K562 (cell line): ENCODE measurements at regions not wholly inside any gene's neighbourhood (a gene's known extent, or its start where the extent isn't known, plus 50 kb on each side); places are given as distances from the start of the nearest gene placed in this dataset.
A peak's percentile ranks its signal among the peaks of the same experiment; 100 is the strongest.

ENCODE experiments used
- BHLHE40 ChIP-seq: IDR thresholded peaks from 2 replicates; pipeline ENCODE4 v1.6.1; 2011; ENCODE audit warnings: low read length, improper control_type of control experiment
- CBFA2T2 ChIP-seq: fragments of 450-650 bp; conservative IDR thresholded peaks from 2 replicates; pipeline ENCODE4 v1.6.1; 2017; ENCODE audit warnings: mild to moderate bottlenecking
- DPF2 ChIP-seq: fragments of 450-650 bp; IDR thresholded peaks from 2 replicates; pipeline ENCODE4 v1.6.1; 2016
- ELF2 ChIP-seq: fragments of 250-450 bp; sonication (Bioruptor Pico); IDR thresholded peaks from 2 replicates; pipeline ENCODE4 v1.5.0; 2021; ENCODE audit warnings: mild to moderate bottlenecking
- ESRRA ChIP-seq: fragments of 450-650 bp; IDR thresholded peaks from 2 replicates; pipeline ENCODE4 v1.6.1; 2014; ENCODE audit warnings: low read depth, mild to moderate bottlenecking, moderate library complexity, borderline replicate concordance
- EZH2 ChIP-seq: IDR thresholded peaks from 2 replicates; pipeline ENCODE4 v1.6.1; 2012; ENCODE audit warnings: low read depth, mild to moderate bottlenecking, inconsistent platforms, low read length, borderline replicate concordance
- GABPB1 ChIP-seq: sonication (generic); formaldehyde crosslinking; IDR thresholded peaks from 2 replicates; pipeline ENCODE4 v1.8.0; 2022; ENCODE audit warnings: mild to moderate bottlenecking, missing genetic modification reagents
- HOMEZ ChIP-seq: fragments of 250-450 bp; sonication (Bioruptor Pico); IDR thresholded peaks from 2 replicates; pipeline ENCODE4 v1.4.0; 2020; ENCODE audit warnings: mild to moderate bottlenecking, moderate library complexity
- KAT2B ChIP-seq: IDR thresholded peaks from one replicate; pipeline ENCODE4 v1.6.1; 2012; ENCODE audit warnings: low read depth, mild to moderate bottlenecking, control low read depth, inconsistent platforms, low read length, moderate library complexity
- LEF1 ChIP-seq: fragments of 450-650 bp; IDR thresholded peaks from 2 replicates; pipeline ENCODE4 v1.6.1; 2016; ENCODE audit warnings: mild to moderate bottlenecking
- MAFG ChIP-seq: fragments of 450-650 bp; conservative IDR thresholded peaks from 2 replicates; pipeline ENCODE4 v1.6.1; 2016; ENCODE audit warnings: missing genetic modification characterization, missing compliant biosample characterization
- NFE2 ChIP-seq: IDR thresholded peaks from 2 replicates; pipeline ENCODE4 v1.6.1; 2014; ENCODE audit warnings: antibody characterized with exemption, low read depth
- NR1H2 ChIP-seq: sonication (generic); formaldehyde crosslinking; IDR thresholded peaks from 2 replicates; pipeline ENCODE4 v1.4.0; 2020; ENCODE audit warnings: mild to moderate bottlenecking, missing genetic modification reagents
- RBFOX2 ChIP-seq: fragments of 200-400 bp; formaldehyde crosslinking; IDR thresholded peaks from 2 replicates; pipeline ENCODE4 v1.6.1; 2017; ENCODE audit warnings: low read depth, mild to moderate bottlenecking, low read length, moderate library complexity
- SRSF9 ChIP-seq: fragments of 200-400 bp; formaldehyde crosslinking; IDR thresholded peaks from 2 replicates; pipeline ENCODE4 v1.6.1; 2017; ENCODE audit warnings: low read depth, low read length, borderline replicate concordance
- ZC3H4 ChIP-seq: sonication (generic); formaldehyde crosslinking; IDR thresholded peaks from 2 replicates; pipeline ENCODE4 v1.9.0; 2021; ENCODE audit warnings: missing genetic modification reagents, borderline replicate concordance
- ZFP1 ChIP-seq: fragments of 450-650 bp; formaldehyde crosslinking; IDR thresholded peaks from 2 replicates; pipeline ENCODE4 v1.4.0; 2020; ENCODE audit warnings: mild to moderate bottlenecking, mixed read lengths
- ZFPM2 ChIP-seq: fragments of 250-450 bp; sonication (Bioruptor Pico); IDR thresholded peaks from 2 replicates; pipeline ENCODE4 v1.5.1; 2022; ENCODE audit warnings: mild to moderate bottlenecking
- ZNF347 ChIP-seq: fragments of 450-650 bp; formaldehyde crosslinking; IDR thresholded peaks from 2 replicates; pipeline ENCODE4 v1.4.0; 2020; ENCODE audit warnings: low read depth, mild to moderate bottlenecking, moderate library complexity
- ZNF695 ChIP-seq: fragments of 450-650 bp; formaldehyde crosslinking; IDR thresholded peaks from 2 replicates; pipeline ENCODE4 v1.4.0; 2020; ENCODE audit warnings: mild to moderate bottlenecking, moderate library complexity
- TF ChIP-seq, protein P1 (sequence below): sonication (generic); formaldehyde crosslinking; IDR thresholded peaks from 2 replicates; pipeline ENCODE4 v1.8.1; 2023; ENCODE audit warnings: mild to moderate bottlenecking, missing genetic modification reagents
- TF ChIP-seq, protein P2 (sequence below): fragments of 450-650 bp; formaldehyde crosslinking; IDR thresholded peaks from 2 replicates; pipeline ENCODE4 v1.4.0; 2020; ENCODE audit warnings: mild to moderate bottlenecking, moderate library complexity
- TF ChIP-seq, protein P3 (sequence below): IDR thresholded peaks from 2 replicates; pipeline ENCODE4 v1.6.1; 2016; ENCODE audit warnings: missing genetic modification characterization, missing compliant biosample characterization

DNA sequence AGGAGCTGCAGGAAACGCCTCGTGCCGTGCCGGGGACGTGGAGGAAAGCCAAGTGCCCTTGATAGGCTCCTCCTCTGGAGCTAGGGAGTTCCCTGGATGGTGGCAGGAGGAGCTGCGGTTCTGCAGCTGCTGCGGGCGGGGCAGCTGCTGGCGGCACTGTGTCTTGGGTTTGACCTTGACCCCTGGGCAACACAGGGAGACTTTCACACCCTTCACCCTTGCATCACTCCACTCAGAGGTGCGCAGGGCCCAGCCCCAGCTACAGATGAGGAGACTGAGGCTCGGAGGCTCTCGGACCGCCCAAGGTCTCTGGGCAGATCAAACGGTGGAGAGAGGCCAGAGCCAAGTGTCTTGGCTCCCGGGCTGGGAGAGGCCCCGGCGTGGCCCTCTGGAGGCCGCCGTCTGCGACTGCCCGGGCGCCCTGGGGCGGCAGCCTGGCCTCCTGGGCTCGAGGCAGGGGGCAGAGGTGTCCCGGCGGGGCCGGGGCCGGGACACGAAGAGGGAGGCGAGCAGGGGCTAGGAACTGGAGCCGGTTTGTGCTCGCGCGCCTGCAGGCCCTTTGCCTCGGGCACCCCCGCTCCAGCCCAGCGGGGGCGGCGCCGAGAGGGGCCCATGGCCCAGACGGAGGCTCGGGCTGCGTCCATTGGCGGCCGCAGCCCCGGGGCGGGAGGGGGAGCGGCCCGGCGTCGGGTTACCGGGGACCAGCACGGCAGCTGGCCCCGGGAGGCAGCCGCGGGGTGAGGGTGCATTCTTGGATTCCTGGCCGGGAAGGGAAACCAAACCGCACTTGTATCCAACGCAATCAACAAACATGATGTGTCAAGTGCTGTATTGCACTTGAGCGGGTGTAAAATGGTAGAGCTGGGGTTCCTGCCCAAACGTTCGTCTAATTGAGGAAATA is 129.6 kb upstream of the SLC1A4 start (continued):
- TF ChIP-seq KAT2B (no peak), BHLHE40 (peak; percentile 61; the same call in 1 of the 2 replicates), ZC3H4 (CRISPR knock-in tag) (no peak), ZNF347 (CRISPR knock-in tag) (no peak), NFE2 (no peak; the same call in 1 of the 2 replicates), HOMEZ (CRISPR knock-in tag) (no peak), EZH2 (no peak), ESRRA (peak; percentile 99), DPF2 (0 out of 2 replicates have a peak, but pooled peaks have one; percentile 10), LEF1 (no peak), ZFPM2 (CRISPR knock-in tag) (no peak), ELF2 (CRISPR knock-in tag) (no peak), MAFG (tag) (no peak), SRSF9 (no peak), ZNF695 (CRISPR knock-in tag) (no peak), GABPB1 (CRISPR knock-in tag) (no peak; the same call in 1 of the 2 replicates), CBFA2T2 (no peak), RBFOX2 (peak; percentile 87), ZFP1 (CRISPR knock-in tag) (no peak), NR1H2 (CRISPR knock-in tag) (no peak)
- TF ChIP-seq, protein P1, sequence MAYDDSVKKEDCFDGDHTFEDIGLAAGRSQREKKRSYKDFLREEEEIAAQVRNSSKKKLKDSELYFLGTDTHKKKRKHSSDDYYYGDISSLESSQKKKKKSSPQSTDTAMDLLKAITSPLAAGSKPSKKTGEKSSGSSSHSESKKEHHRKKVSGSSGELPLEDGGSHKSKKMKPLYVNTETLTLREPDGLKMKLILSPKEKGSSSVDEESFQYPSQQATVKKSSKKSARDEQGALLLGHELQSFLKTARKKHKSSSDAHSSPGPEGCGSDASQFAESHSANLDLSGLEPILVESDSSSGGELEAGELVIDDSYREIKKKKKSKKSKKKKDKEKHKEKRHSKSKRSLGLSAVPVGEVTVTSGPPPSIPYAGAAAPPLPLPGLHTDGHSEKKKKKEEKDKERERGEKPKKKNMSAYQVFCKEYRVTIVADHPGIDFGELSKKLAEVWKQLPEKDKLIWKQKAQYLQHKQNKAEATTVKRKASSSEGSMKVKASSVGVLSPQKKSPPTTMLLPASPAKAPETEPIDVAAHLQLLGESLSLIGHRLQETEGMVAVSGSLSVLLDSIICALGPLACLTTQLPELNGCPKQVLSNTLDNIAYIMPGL (CRISPR knock-in tag): no peak
- TF ChIP-seq, protein P2, sequence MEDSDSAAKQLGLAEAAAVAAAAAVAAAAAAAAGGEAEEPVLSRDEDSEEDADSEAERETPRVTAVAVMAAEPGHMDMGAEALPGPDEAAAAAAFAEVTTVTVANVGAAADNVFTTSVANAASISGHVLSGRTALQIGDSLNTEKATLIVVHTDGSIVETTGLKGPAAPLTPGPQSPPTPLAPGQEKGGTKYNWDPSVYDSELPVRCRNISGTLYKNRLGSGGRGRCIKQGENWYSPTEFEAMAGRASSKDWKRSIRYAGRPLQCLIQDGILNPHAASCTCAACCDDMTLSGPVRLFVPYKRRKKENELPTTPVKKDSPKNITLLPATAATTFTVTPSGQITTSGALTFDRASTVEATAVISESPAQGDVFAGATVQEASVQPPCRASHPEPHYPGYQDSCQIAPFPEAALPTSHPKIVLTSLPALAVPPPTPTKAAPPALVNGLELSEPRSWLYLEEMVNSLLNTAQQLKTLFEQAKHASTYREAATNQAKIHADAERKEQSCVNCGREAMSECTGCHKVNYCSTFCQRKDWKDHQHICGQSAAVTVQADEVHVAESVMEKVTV (CRISPR knock-in tag): no peak
- TF ChIP-seq, protein P3, sequence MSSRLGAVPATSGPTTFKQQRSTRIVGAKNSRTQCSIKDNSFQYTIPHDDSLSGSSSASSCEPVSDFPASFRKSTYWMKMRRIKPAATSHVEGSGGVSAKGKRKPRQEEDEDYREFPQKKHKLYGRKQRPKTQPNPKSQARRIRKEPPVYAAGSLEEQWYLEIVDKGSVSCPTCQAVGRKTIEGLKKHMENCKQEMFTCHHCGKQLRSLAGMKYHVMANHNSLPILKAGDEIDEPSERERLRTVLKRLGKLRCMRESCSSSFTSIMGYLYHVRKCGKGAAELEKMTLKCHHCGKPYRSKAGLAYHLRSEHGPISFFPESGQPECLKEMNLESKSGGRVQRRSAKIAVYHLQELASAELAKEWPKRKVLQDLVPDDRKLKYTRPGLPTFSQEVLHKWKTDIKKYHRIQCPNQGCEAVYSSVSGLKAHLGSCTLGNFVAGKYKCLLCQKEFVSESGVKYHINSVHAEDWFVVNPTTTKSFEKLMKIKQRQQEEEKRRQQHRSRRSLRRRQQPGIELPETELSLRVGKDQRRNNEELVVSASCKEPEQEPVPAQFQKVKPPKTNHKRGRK: no peak
